HCT116 (cell line): ENCODE measurements at regions not wholly inside any gene's neighbourhood (a gene's known extent, or its start where the extent isn't known, plus 50 kb on each side); places are given as distances from the start of the nearest gene placed in this dataset.

Source experiments
- ATAC-seq: fragments of 200-7000 bp; cut with Tn5 transposase; 2 replicates; pipeline ENCODE4 v1.9.1; 2020; ENCODE audit warnings: mild to moderate bottlenecking, moderate library complexity
- BruUV-seq: library from RNA; stranded (reverse); fragments of 400-500 nt; replicated peaks from 2 replicates; lab custom pipeline; 2021; lab: Mats Ljungman, UMichigan
- CTCF ChIA-PET: fragments of 300-600 bp; sonication (Branson Sonifier 250); formaldehyde crosslinking; loops from one replicate; lab custom pipeline; 2021; ENCODE audit warnings: antibody characterized with exemption; lab: Charles Lee
- POLR2A ChIA-PET: fragments of 300-600, 350-600 bp; sonication (Branson Sonifier 250); formaldehyde crosslinking; loops from one replicate; lab custom pipeline; 2021; ENCODE audit warnings: antibody characterized with exemption; lab: Charles Lee
- RAD21 ChIA-PET, 2 experiments: fragments of 300-600 bp; sonication (Branson Sonifier 250); formaldehyde crosslinking; loops; one replicate each; lab custom pipeline; 2023; ENCODE audit warnings: low total read pairs in 2 of 2; ENCODE audit not compliant: uncharacterized antibody in 2 of 2, unreplicated experiment in 2 of 2, low non-redundant PET in 1 of 2; lab: Charles Lee
- DNase-seq: peaks from one replicate; pipeline ENCODE4 v3.0.0-alpha.2; 2010; ENCODE audit warnings: low read depth, low spot score
- H2AFZ ChIP-seq: fragments of 200-600 bp; shearing (Covaris generic), sonication (generic); 2 replicates; pipeline ENCODE4 v1.6.1; 2017; ENCODE audit warnings: low read depth, mixed run types, mixed read lengths, antibody characterized with exemption, low read length; ENCODE audit not compliant: poor library complexity, severe bottlenecking
- H3K27ac ChIP-seq: 2 replicates; pipeline ENCODE4 v1.5.1; 2012; ENCODE audit warnings: low read depth, low read length
- H3K27me3 ChIP-seq: fragments of 200-600 bp; sonication (generic); 2 replicates; pipeline ENCODE4 v1.6.1; 2016; ENCODE audit warnings: mixed run types, low read length, mixed read lengths; ENCODE audit not compliant: insufficient read depth
- H3K36me3 ChIP-seq, 2 experiments: fragments of 200-500 bp in 1 of 2; fragments of 200-600 bp in 1 of 2; sonication (Bioruptor generic) in 1 of 2; sonication (generic) in 1 of 2; 2 replicates each; pipeline versions ENCODE4 v1.5.1 to v1.6.1; 2014 to 2016; ENCODE audit warnings: low read length in 2 of 2, inconsistent platforms in 1 of 2, mixed read lengths in 1 of 2, mixed run types in 1 of 2; ENCODE audit not compliant: insufficient read depth in 2 of 2, control insufficient read depth in 1 of 2
- H3K4me1 ChIP-seq, 2 experiments: fragments of 200-600 bp in 1 of 2; sonication (generic) in 1 of 2; 2 replicates each; pipeline versions ENCODE4 v1.5.1 to v1.6.1; 2012 to 2017; ENCODE audit warnings: low read length in 2 of 2, inconsistent platforms in 1 of 2, mild to moderate bottlenecking in 1 of 2, mixed read lengths in 1 of 2, mixed run types in 1 of 2, moderate library complexity in 1 of 2; ENCODE audit not compliant: insufficient read depth in 2 of 2, control insufficient read depth in 1 of 2
- H3K4me2 ChIP-seq: fragments of 200-600 bp; sonication (generic); 2 replicates; pipeline ENCODE4 v1.6.1; 2017; ENCODE audit warnings: mixed run types, low read length, mixed read lengths
- H3K4me3 ChIP-seq, 2 experiments: fragments of 200-600 bp in 1 of 2; sonication (generic) in 1 of 2; replicated peaks in 1 of 2; 2 replicates each; pipeline ENCODE4 v1.5.1; 2011 to 2016; ENCODE audit warnings: low read length in 2 of 2, control low read depth in 1 of 2, low read depth in 1 of 2, mild to moderate bottlenecking in 1 of 2, mixed read lengths in 1 of 2, mixed run types in 1 of 2
- H3K79me2 ChIP-seq: fragments of 200-600 bp; sonication (generic); 2 replicates; pipeline ENCODE4 v1.6.1; 2017; ENCODE audit warnings: mild to moderate bottlenecking, mixed run types, low read length, moderate library complexity, mixed read lengths; ENCODE audit not compliant: insufficient read depth
- H3K9ac ChIP-seq: fragments of 200-600 bp; sonication (generic); 2 replicates; pipeline ENCODE4 v1.6.1; 2016; ENCODE audit warnings: low read length, mixed read lengths
- H3K9me2 ChIP-seq: fragments of 200-600 bp; sonication (generic), shearing (Covaris generic); 2 replicates; pipeline ENCODE4 v1.6.1; 2017; ENCODE audit warnings: mixed run types, mild to moderate bottlenecking, moderate library complexity; ENCODE audit not compliant: insufficient read depth
- H3K9me3 ChIP-seq, 2 experiments: fragments of 200-500 bp in 1 of 2; fragments of 200-600 bp in 1 of 2; sonication (Bioruptor generic) in 1 of 2; sonication (generic) in 1 of 2; 2 replicates each; pipeline ENCODE4 v1.6.1; 2014 to 2017; ENCODE audit warnings: low read length in 2 of 2, mixed read lengths in 2 of 2, inconsistent platforms in 1 of 2, low read depth in 1 of 2, mild to moderate bottlenecking in 1 of 2, mixed run types in 1 of 2, moderate library complexity in 1 of 2; ENCODE audit not compliant: control insufficient read depth in 1 of 2, insufficient read depth in 1 of 2
- H4K20me1 ChIP-seq: fragments of 200-600 bp; sonication (generic), shearing (Covaris generic); 2 replicates; pipeline ENCODE4 v1.6.1; 2017; ENCODE audit warnings: mixed run types, mild to moderate bottlenecking, moderate library complexity; ENCODE audit not compliant: insufficient read depth
- CBX3 ChIP-seq: IDR thresholded peaks from 2 replicates; pipeline ENCODE4 v1.6.1; 2012; ENCODE audit warnings: low read depth
- EGR1 ChIP-seq: IDR thresholded peaks from 2 replicates; pipeline ENCODE4 v1.6.1; 2012; ENCODE audit warnings: low read depth
- ELF1 ChIP-seq: IDR thresholded peaks from 2 replicates; pipeline ENCODE4 v1.6.1; 2012; ENCODE audit warnings: low read depth, borderline replicate concordance
- EZH2 ChIP-seq: fragments of 200-600 bp; sonication (generic); IDR thresholded peaks from 2 replicates; pipeline ENCODE4 v1.6.1; 2017; ENCODE audit warnings: antibody characterized with exemption, mixed run types
- EZH2phosphoT487 ChIP-seq: fragments of 200-600 bp; IDR thresholded peaks from 2 replicates; pipeline ENCODE4 v1.6.1; 2018; ENCODE audit warnings: antibody characterized with exemption, borderline replicate concordance
- FOSL1 ChIP-seq: IDR thresholded peaks from 2 replicates; pipeline ENCODE4 v1.6.1; 2012; ENCODE audit warnings: low read depth
- JUND ChIP-seq: IDR thresholded peaks from 2 replicates; pipeline ENCODE4 v1.6.1; 2012
- MAX ChIP-seq: IDR thresholded peaks from 2 replicates; pipeline ENCODE4 v1.6.1; 2012
- POLR2A ChIP-seq: IDR thresholded peaks from 2 replicates; pipeline ENCODE4 v1.7.0; 2011; ENCODE audit warnings: borderline replicate concordance; ENCODE audit not compliant: insufficient read depth, insufficient read length; ENCODE audit errors: extremely low read depth
- RAD21 ChIP-seq: IDR thresholded peaks from 2 replicates; pipeline ENCODE4 v1.6.1; 2012; ENCODE audit warnings: low read depth, mild to moderate bottlenecking
- REST ChIP-seq: IDR thresholded peaks from 2 replicates; pipeline ENCODE4 v1.6.1; 2012; ENCODE audit warnings: low read depth
- SP1 ChIP-seq: IDR thresholded peaks from 2 replicates; pipeline ENCODE4 v1.6.1; 2012; ENCODE audit warnings: low read depth
- TCF7L2 ChIP-seq: IDR thresholded peaks from 2 replicates; pipeline ENCODE4 v1.7.0; 2011; ENCODE audit warnings: borderline replicate concordance, inconsistent platforms; ENCODE audit not compliant: insufficient read depth, insufficient read length; ENCODE audit errors: extremely low read depth
- YY1 ChIP-seq: IDR thresholded peaks from 2 replicates; pipeline ENCODE4 v1.6.1; 2011; ENCODE audit warnings: low read length, low read depth, moderate library complexity, mild to moderate bottlenecking; ENCODE audit not compliant: insufficient replicate concordance; ENCODE audit errors: extremely low read depth
- ZFX ChIP-seq: fragments of 450-650 bp; IDR thresholded peaks from 2 replicates; pipeline ENCODE4 v1.6.1; 2017
- ZNF274 ChIP-seq: fragments of 200-500 bp; sonication (Bioruptor generic); IDR thresholded peaks from 2 replicates; pipeline ENCODE4 v1.6.1; 2014; ENCODE audit warnings: mild to moderate bottlenecking, low read depth, low read length, inconsistent platforms
- intact Hi-C: fragments of 100-400 bp; cut with micrococcal nuclease; formaldehyde crosslinking; loops from 2 replicates; pipeline ENCODE4 v1.10.0; 2022
- TF ChIP-seq, protein P1 (sequence below): IDR thresholded peaks from 2 replicates; pipeline ENCODE4 v1.6.1; 2012
- TF ChIP-seq, protein P2 (sequence below), 3 experiments: fragments of 200-600 bp in 1 of 3; sonication (generic) in 1 of 3; IDR thresholded peaks in 2 of 3; conservative IDR thresholded peaks in 1 of 3; 2 replicates each; pipeline ENCODE4 v1.5.1; 2012 to 2017; ENCODE audit warnings: low read depth in 2 of 3, low read length in 2 of 3, antibody characterized with exemption in 1 of 3, borderline replicate concordance in 1 of 3, control low read depth in 1 of 3, mild to moderate bottlenecking in 1 of 3, mixed read lengths in 1 of 3, mixed run types in 1 of 3, moderate library complexity in 1 of 3; ENCODE audit not compliant: insufficient read depth in 1 of 3
- TF ChIP-seq, protein P3 (sequence below): IDR thresholded peaks from 2 replicates; pipeline ENCODE4 v1.6.1; 2011; ENCODE audit warnings: mild to moderate bottlenecking, low read length, moderate library complexity; ENCODE audit not compliant: insufficient replicate concordance; ENCODE audit errors: extremely low read depth

DNA sequence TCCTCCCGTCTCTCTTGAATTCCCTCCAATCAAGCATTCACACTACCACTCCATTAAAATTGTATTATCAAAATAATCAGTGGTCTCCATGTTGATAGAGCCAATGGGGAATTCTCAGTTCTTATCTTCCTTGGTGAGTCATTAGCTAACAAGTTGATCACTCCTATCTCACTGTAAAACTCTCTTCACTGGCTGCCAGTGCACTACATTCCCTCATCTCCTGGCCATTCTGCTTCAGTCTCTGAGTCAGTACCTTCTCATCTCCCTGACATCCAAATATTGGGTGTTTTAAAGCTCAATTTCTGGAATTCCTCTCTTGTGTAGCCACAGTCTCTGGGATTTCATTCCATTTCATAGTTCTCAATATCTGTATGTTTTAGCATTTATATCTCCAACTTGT lies 175.2 kb downstream of the ALDH1A2 start:
- CTCF ChIA-PET = no interaction called here
- Histone ChIP-seq H3K9ac (no peak overlapping the region), H3K9me2 (peaks cover 2% of the 10 kb centered on the region; the same call in 1 of the 2 replicates), H3K27me3 (no peaks in the 10 kb centered on the region), H3K4me3 (no peak overlapping the region), H3K4me2 (no peak overlapping the region), H4K20me1 (no peaks in the 10 kb centered on the region), H3K36me3 (no peaks in the 10 kb centered on the region), H3K9me3 (no peaks in the 10 kb centered on the region), H3K4me1 (no peaks in the 10 kb centered on the region), H3K27ac (no peak overlapping the region), H3K79me2 (no peaks in the 10 kb centered on the region)
- BruUV-seq = no TSS peak
- RAD21 ChIA-PET = no interaction called here
- no peak for ATAC-seq
- DNase-seq = no peak
- TF ChIP-seq TCF7L2 (no peak), MAX (no peak), EZH2 (no peak), CBX3 (no peak), ZNF274 (no peak), SP1 (no peak), ELF1 (no peak), REST (no peak), POLR2A (no peak), EZH2phosphoT487 (no peak), EGR1 (no peak), RAD21 (no peak), YY1 (no peak), JUND (no peak), ZFX (no peak), FOSL1 (no peak)
- TF ChIP-seq, protein P1, sequence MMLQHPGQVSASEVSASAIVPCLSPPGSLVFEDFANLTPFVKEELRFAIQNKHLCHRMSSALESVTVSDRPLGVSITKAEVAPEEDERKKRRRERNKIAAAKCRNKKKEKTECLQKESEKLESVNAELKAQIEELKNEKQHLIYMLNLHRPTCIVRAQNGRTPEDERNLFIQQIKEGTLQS = no peak
- TF ChIP-seq, protein P2, sequence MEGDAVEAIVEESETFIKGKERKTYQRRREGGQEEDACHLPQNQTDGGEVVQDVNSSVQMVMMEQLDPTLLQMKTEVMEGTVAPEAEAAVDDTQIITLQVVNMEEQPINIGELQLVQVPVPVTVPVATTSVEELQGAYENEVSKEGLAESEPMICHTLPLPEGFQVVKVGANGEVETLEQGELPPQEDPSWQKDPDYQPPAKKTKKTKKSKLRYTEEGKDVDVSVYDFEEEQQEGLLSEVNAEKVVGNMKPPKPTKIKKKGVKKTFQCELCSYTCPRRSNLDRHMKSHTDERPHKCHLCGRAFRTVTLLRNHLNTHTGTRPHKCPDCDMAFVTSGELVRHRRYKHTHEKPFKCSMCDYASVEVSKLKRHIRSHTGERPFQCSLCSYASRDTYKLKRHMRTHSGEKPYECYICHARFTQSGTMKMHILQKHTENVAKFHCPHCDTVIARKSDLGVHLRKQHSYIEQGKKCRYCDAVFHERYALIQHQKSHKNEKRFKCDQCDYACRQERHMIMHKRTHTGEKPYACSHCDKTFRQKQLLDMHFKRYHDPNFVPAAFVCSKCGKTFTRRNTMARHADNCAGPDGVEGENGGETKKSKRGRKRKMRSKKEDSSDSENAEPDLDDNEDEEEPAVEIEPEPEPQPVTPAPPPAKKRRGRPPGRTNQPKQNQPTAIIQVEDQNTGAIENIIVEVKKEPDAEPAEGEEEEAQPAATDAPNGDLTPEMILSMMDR (IDR thresholded peaks at IDR 0.05 in 2 of 3, conservative IDR thresholded peaks at IDR 0.05 in 1 of 3; ENCODE audit: borderline replicate concordance in 1 of 3, insufficient read depth in 1 of 3, low read depth in 2 of 3, low read length in 2 of 3) = no peak
- TF ChIP-seq, protein P3, sequence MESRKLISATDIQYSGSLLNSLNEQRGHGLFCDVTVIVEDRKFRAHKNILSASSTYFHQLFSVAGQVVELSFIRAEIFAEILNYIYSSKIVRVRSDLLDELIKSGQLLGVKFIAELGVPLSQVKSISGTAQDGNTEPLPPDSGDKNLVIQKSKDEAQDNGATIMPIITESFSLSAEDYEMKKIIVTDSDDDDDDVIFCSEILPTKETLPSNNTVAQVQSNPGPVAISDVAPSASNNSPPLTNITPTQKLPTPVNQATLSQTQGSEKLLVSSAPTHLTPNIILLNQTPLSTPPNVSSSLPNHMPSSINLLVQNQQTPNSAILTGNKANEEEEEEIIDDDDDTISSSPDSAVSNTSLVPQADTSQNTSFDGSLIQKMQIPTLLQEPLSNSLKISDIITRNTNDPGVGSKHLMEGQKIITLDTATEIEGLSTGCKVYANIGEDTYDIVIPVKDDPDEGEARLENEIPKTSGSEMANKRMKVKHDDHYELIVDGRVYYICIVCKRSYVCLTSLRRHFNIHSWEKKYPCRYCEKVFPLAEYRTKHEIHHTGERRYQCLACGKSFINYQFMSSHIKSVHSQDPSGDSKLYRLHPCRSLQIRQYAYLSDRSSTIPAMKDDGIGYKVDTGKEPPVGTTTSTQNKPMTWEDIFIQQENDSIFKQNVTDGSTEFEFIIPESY = no peak
- TF ChIP-seq, all 23 proteins: peak for 0
- no peak overlapping the region for H2AFZ ChIP-seq
- POLR2A ChIA-PET = no interaction called here
- intact Hi-C loops = no loop called here
